Trophoblast cell (in vitro differentiated cells and primary cell): ENCODE measurements at regions not wholly inside any gene's neighbourhood (a gene's known extent, or its start where the extent isn't known, plus 50 kb on each side); places are given as distances from the start of the nearest gene placed in this dataset.

Source experiments
- DNase-seq, 2 donors: peaks; one replicate each; pipeline ENCODE4 v3.0.0-alpha.2; 2016
- H2AFZ ChIP-seq: 2 replicates; pipeline ENCODE4 v1.6.1; 2013; ENCODE audit warnings: low read length, moderate library complexity, mild to moderate bottlenecking; ENCODE audit not compliant: insufficient read depth, poor library complexity
- H2AK5ac ChIP-seq: 2 replicates; pipeline ENCODE4 v1.6.1; 2013; ENCODE audit warnings: mild to moderate bottlenecking, low read length
- H2BK120ac ChIP-seq: 2 replicates; pipeline ENCODE4 v1.6.1; 2013; ENCODE audit warnings: low read length, mild to moderate bottlenecking, moderate library complexity; ENCODE audit not compliant: insufficient read depth, poor library complexity
- H2BK12ac ChIP-seq: 2 replicates; pipeline ENCODE4 v1.6.1; 2013; ENCODE audit warnings: mild to moderate bottlenecking, low read length, moderate library complexity
- H2BK5ac ChIP-seq: 2 replicates; pipeline ENCODE4 v1.6.1; 2013; ENCODE audit warnings: low read length, low read depth, moderate library complexity, mild to moderate bottlenecking; ENCODE audit not compliant: poor library complexity
- H3K14ac ChIP-seq: 2 replicates; pipeline ENCODE4 v1.6.1; 2013; ENCODE audit warnings: mild to moderate bottlenecking, low read length
- H3K18ac ChIP-seq: 2 replicates; pipeline ENCODE4 v1.6.1; 2013; ENCODE audit warnings: mild to moderate bottlenecking, low read length
- H3K23ac ChIP-seq: 2 replicates; pipeline ENCODE4 v1.6.1; 2013; ENCODE audit warnings: low read length
- H3K27ac ChIP-seq: 2 replicates; pipeline ENCODE4 v1.5.1; 2013; ENCODE audit warnings: low read depth, mild to moderate bottlenecking, inconsistent platforms, low read length, moderate library complexity
- H3K27me3 ChIP-seq: 2 replicates; pipeline ENCODE4 v1.6.1; 2013; ENCODE audit warnings: inconsistent platforms, mild to moderate bottlenecking, low read length, moderate library complexity; ENCODE audit not compliant: insufficient read depth
- H3K36me3 ChIP-seq, 2 experiments: 1 replicate in 1 of 2; 2 replicates in 1 of 2; pipeline ENCODE4 v1.6.1; 2013; ENCODE audit warnings: low read length in 2 of 2, mild to moderate bottlenecking in 2 of 2, moderate library complexity in 1 of 2; ENCODE audit not compliant: insufficient read depth in 2 of 2, control insufficient read depth in 1 of 2
- H3K4ac ChIP-seq: 2 replicates; pipeline ENCODE4 v1.6.1; 2013; ENCODE audit warnings: low read depth, mild to moderate bottlenecking, low read length, moderate library complexity
- H3K4me1 ChIP-seq, 2 experiments: 1 replicate in 1 of 2; 2 replicates in 1 of 2; pipeline ENCODE4 v1.6.1; 2013; ENCODE audit warnings: low read length in 2 of 2, mild to moderate bottlenecking in 2 of 2, moderate library complexity in 1 of 2; ENCODE audit not compliant: insufficient read depth in 2 of 2, control insufficient read depth in 1 of 2
- H3K4me2 ChIP-seq: 2 replicates; pipeline ENCODE4 v1.6.1; 2013; ENCODE audit warnings: inconsistent platforms, mild to moderate bottlenecking, low read length, moderate library complexity
- H3K4me3 ChIP-seq: 2 replicates; pipeline ENCODE4 v1.5.1; 2013; ENCODE audit warnings: mild to moderate bottlenecking, low read depth, low read length, inconsistent platforms
- H3K79me1 ChIP-seq: one replicate; pipeline ENCODE4 v1.6.1; 2013; ENCODE audit warnings: low read length
- H3K79me2 ChIP-seq: 2 replicates; pipeline ENCODE4 v1.6.1; 2013; ENCODE audit warnings: low read length, mild to moderate bottlenecking; ENCODE audit not compliant: control insufficient read depth, insufficient read depth, poor library complexity
- H3K9ac ChIP-seq: 2 replicates; pipeline ENCODE4 v1.6.1; 2013; ENCODE audit warnings: mild to moderate bottlenecking, low read length
- H3K9me3 ChIP-seq: 2 replicates; pipeline ENCODE4 v1.6.1; 2013; ENCODE audit warnings: low read depth, mild to moderate bottlenecking, control low read depth, inconsistent platforms, low read length; ENCODE audit not compliant: insufficient read depth
- H4K12ac ChIP-seq: 2 replicates; pipeline ENCODE4 v1.6.1; 2013; ENCODE audit warnings: low read depth, mild to moderate bottlenecking, low read length, moderate library complexity
- H4K8ac ChIP-seq: 2 replicates; pipeline ENCODE4 v1.6.1; 2013; ENCODE audit warnings: low read depth, mild to moderate bottlenecking, low read length, moderate library complexity
- H4K91ac ChIP-seq: one replicate; pipeline ENCODE4 v1.6.1; 2013; ENCODE audit warnings: low read depth, mild to moderate bottlenecking, low read length, moderate library complexity
- WGBS: extraction: QIAGEN DNeasy Blood & Tissue Kit; methylation state at CpG from one replicate; pipeline ENCODE4 v1.1.7; 2013; ENCODE audit warnings: missing lambda C conversion rate; ENCODE audit not compliant: insufficient read length, insufficient coverage; ENCODE audit errors: extremely low coverage; 5-methylcytosine and 5-hydroxymethylcytosine counted together

DNA sequence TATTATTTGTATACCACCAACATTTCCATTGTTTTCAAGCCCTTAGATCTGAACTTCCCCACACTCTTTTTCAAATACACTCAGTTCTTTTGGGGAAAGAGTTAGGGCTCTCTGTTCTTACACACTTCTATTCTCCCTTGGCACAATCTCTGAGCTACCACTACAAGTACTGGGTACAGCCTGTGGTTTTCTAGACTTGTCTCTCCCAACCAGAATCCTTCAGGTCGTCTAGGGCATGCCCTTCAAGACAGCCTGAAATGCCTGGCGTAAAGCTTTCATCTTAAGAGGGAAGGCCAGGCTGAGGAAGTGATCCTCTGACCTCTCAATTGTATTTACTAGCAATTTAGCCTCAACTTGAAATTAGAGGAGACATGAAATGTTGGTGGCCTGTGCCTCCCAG, 1442.0 kb downstream of the AACS start:
- no peak overlapping the region for H3K4me2 ChIP-seq
- H2BK5ac ChIP-seq, result no peak overlapping the region
- no peak overlapping the region for H3K14ac ChIP-seq
- H3K4me1 ChIP-seq, result no peaks in the 10 kb centered on the region
- no peak overlapping the region for H4K8ac ChIP-seq
- H3K79me1 ChIP-seq, result no peaks in the 10 kb centered on the region
- no peaks in the 10 kb centered on the region for H3K36me3 ChIP-seq
- H2AFZ ChIP-seq, result no peak overlapping the region
- no peak overlapping the region for H3K9ac ChIP-seq
- no peak overlapping the region for H3K4me3 ChIP-seq
- DNase-seq, result no peak
- no peak overlapping the region for H4K91ac ChIP-seq
- H4K12ac ChIP-seq, result no peak overlapping the region
- peak overlapping the region; percentile 22 for H2BK12ac ChIP-seq
- H3K79me2 ChIP-seq, result no peaks in the 10 kb centered on the region
- H3K27me3 ChIP-seq, result no peaks in the 10 kb centered on the region
- H3K18ac ChIP-seq, result no peak overlapping the region
- H3K27ac ChIP-seq, result no peak overlapping the region
- H3K23ac ChIP-seq, result no peak overlapping the region
- H2BK120ac ChIP-seq, result no peak overlapping the region
- no peak overlapping the region for H2AK5ac ChIP-seq
- WGBS, result no CpG with 5 or more reads among the region's 2 CpGs
- H3K4ac ChIP-seq, result no peak overlapping the region
- H3K9me3 ChIP-seq, result no peaks in the 10 kb centered on the region

DNA sequence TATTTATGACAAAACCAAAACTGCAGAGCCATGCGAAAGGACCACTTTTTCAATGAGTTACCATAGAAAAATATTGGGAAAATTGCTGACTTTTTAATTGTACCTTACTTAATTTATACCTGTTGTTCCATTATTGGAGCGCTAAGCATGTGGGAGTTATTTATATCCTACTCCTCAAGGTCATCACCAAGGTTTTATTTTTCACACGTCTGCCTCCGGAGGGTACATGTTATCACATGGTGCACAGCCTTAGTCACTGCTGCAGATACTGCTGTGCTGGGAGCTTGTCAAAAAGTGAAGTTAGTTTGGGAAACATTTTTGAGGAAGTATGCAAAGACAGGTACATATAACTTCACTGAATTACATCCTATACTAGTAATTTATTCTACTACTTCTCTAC, 1444.3 kb downstream of the AACS start:
- Histone ChIP-seq H3K79me1 (no peaks in the 10 kb centered on the region), H3K23ac (no peak overlapping the region), H2BK5ac (no peak overlapping the region), H3K4ac (no peak overlapping the region), H4K8ac (no peak overlapping the region), H3K4me2 (no peak overlapping the region), H3K18ac (no peak overlapping the region), H3K27me3 (no peaks in the 10 kb centered on the region), H2BK120ac (no peak overlapping the region), H3K27ac (no peak overlapping the region), H2AFZ (no peak overlapping the region), H4K12ac (no peak overlapping the region), H2AK5ac (no peak overlapping the region), H2BK12ac (no peak overlapping the region), H3K14ac (no peak overlapping the region), H3K4me1 (no peaks in the 10 kb centered on the region), H3K36me3 (no peaks in the 10 kb centered on the region), H3K9ac (no peak overlapping the region), H3K79me2 (no peaks in the 10 kb centered on the region), H4K91ac (no peak overlapping the region), H3K4me3 (no peak overlapping the region), H3K9me3 (no peaks in the 10 kb centered on the region)
- DNase-seq, result no peak
- WGBS, result no CpG with 5 or more reads among the region's 4 CpGs

DNA sequence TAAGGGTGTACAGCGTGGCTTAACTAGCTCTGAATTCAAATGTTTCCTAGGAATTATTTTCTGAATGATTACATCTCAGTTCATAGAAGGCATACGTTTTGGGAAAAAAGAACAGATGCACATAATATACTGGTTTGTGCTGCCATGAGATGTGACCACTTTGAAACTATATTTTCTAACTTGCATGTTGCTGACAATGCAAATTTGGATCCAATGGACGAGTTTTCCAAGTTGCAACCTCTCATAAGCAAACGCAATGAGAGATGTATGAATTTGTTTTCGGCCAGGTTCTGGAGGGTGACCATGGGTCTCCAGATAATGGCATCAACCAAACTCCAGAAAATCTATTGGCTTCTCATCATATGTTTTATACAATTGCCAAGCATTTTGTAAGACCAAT, 1445.4 kb downstream of the AACS start:
- Histone ChIP-seq H3K14ac (no peak overlapping the region), H2AFZ (no peak overlapping the region), H3K4me1 (no peaks in the 10 kb centered on the region), H2BK5ac (no peak overlapping the region), H2BK120ac (no peak overlapping the region), H3K9me3 (no peaks in the 10 kb centered on the region), H4K12ac (no peak overlapping the region), H3K4me3 (no peak overlapping the region), H2BK12ac (no peak overlapping the region), H3K23ac (no peak overlapping the region), H3K9ac (no peak overlapping the region), H3K79me2 (no peaks in the 10 kb centered on the region), H3K36me3 (no peaks in the 10 kb centered on the region), H4K8ac (no peak overlapping the region), H2AK5ac (no peak overlapping the region), H3K4me2 (no peak overlapping the region), H3K18ac (no peak overlapping the region), H4K91ac (no peak overlapping the region), H3K4ac (no peak overlapping the region), H3K27ac (no peak overlapping the region), H3K27me3 (no peaks in the 10 kb centered on the region), H3K79me1 (no peaks in the 10 kb centered on the region)
- no CpG with 5 or more reads among the region's 5 CpGs for WGBS
- no peak for DNase-seq

DNA sequence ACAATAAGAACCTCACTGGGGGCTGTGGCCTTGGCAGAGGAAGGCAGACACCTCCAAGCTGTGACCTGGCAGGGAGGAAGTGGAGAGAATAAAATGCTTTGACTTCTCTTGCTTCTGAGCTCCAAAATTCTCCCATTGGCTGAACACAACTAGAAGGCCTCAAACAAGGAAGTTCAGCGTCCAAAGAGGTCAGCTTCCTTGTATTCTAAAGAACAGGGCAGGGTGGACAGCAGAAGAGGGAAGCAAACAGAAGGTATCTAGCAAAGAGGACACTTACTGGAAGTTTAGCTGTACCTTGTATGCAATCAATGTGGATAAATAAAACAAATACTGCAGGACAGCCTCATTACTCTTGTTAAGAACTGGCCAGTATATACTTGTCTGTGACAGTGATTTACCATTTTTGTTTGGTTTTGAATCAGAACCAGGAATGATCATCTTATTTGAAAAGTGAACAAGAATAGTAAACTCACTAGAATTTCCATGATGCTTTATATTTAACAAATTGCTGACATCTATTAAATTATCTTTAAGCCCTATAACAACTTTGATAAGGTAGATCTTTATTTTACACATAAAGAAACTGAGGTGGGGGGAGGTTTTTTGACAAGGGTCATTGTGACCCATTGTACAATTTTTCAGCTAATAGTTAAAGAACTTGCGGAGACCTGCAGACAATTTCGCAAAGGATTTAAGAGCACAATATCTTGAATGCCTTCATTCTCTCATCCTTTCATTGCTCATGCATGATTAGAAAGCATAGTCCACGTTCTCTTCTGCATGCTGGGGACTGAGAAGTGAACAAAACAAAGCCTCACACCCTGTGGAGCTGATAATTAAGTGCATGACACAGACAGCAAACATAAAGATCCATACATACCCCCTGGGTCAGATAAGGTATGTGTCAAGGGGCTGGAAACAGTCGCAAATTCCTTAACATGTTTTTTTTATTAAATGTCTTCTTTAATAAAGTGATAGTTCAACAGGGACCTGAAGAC, 1448.0 kb downstream of the AACS start:
- Histone ChIP-seq H3K4me2 (no peak overlapping the region), H4K8ac (no peak overlapping the region), H4K91ac (no peak overlapping the region), H3K27me3 (no peaks in the 10 kb centered on the region), H3K27ac (no peak overlapping the region), H3K18ac (no peak overlapping the region), H4K12ac (no peak overlapping the region), H3K4ac (no peak overlapping the region), H3K23ac (no peak overlapping the region), H2BK12ac (no peak overlapping the region), H2AK5ac (no peak overlapping the region), H2BK120ac (no peak overlapping the region), H3K9ac (no peak overlapping the region), H3K36me3 (no peaks in the 10 kb centered on the region), H3K4me1 (no peaks in the 10 kb centered on the region), H3K9me3 (no peaks in the 10 kb centered on the region), H3K14ac (no peak overlapping the region), H3K4me3 (no peak overlapping the region), H2BK5ac (no peak overlapping the region), H2AFZ (no peak overlapping the region), H3K79me1 (no peaks in the 10 kb centered on the region), H3K79me2 (no peaks in the 10 kb centered on the region)
- no CpG with 5 or more reads among the region's 5 CpGs for whole genome bisulfite sequencing
- DNase-seq, result no peak
